ENCODE measurements at regions not wholly inside any gene's neighbourhood (a gene's known extent, or its start where the extent isn't known, plus 50 kb on each side); places are given as distances from the start of the nearest gene placed in this dataset.

GRCh38 chr6:71367756-71368155, 79.1 kb downstream of the OGFRL1 start:
- Mint-ChIP-seq H3K36me3 (no peaks in the 10 kb centered on the region), H3K4me1 (peaks cover 20% of the 10 kb centered on the region), H3K27ac (no peak overlapping the region), H3K4me3 (no peak overlapping the region), H3K9me3 (peaks cover 0 to 1% (median 0%) of the 10 kb centered on the region in 7 donors), H3K27me3 (ENCODE audit: low read depth in 3 of 3) (peaks cover 0 to 6% (median 4%) of the 10 kb centered on the region in 3 donors)
- no peak overlapping the region for H3K9ac ChIP-seq (ENCODE audit: insufficient read depth, low read length, poor library complexity, severe bottlenecking)
- H3K4me3 ChIP-seq (replicated peaks in 1 of 3; ENCODE audit: low read depth in 2 of 3, low read length in 3 of 3), result no peak overlapping the region
- H3K27ac ChIP-seq (ENCODE audit: low read depth in 1 of 2, low read length in 2 of 2), result no peak overlapping the region
- no peak overlapping the region for H2AFZ ChIP-seq (ENCODE audit: insufficient read depth, low read depth, low read length, poor library complexity, severe bottlenecking)
- H4K20me1 ChIP-seq (ENCODE audit: insufficient read depth, low read length), result no peaks in the 10 kb centered on the region
- H3K27me3 ChIP-seq (ENCODE audit: control insufficient read depth in 2 of 2, insufficient read depth in 2 of 2, low read length in 2 of 2), result no peaks in the 10 kb centered on the region
- WGBS (ENCODE audit: insufficient coverage), result no CpG with 5 or more reads among the region's 3 CpGs
- peaks cover 6 to 15% of the 10 kb centered on the region in 2 donors for H3K4me1 ChIP-seq (ENCODE audit: control insufficient read depth in 1 of 2, insufficient read depth in 2 of 2, low read length in 2 of 2)
- no peak for TF ChIP-seq CTCF (IDR thresholded peaks at IDR 0.05)
- H3K36me3 ChIP-seq (replicated peaks in 1 of 2; ENCODE audit: control insufficient read depth in 1 of 2, insufficient read depth in 2 of 2, low read length in 2 of 2), result no peaks in the 10 kb centered on the region
- no peak for DNase-seq
- no peaks in the 10 kb centered on the region for H3K9me3 ChIP-seq (replicated peaks in 1 of 2; ENCODE audit: control insufficient read depth in 1 of 2, insufficient read depth in 1 of 2, low read length in 2 of 2)
- intact Hi-C loops (cut with micrococcal nuclease), result no loop called here
- no peak overlapping the region for H3K4me2 ChIP-seq (replicated peaks; ENCODE audit: extremely low read depth, low read length, poor library complexity, severe bottlenecking)
- no peaks in the 10 kb centered on the region for H3K79me2 ChIP-seq (ENCODE audit: insufficient read depth, low read length)

- no peaks in the 10 kb centered on the region for H3K36me3 Mint-ChIP-seq
- Histone ChIP-seq H3K27ac (ENCODE audit: low read depth in 1 of 2, low read length in 2 of 2) (no peak overlapping the region), H3K4me3 (replicated peaks in 1 of 3; ENCODE audit: low read depth in 2 of 3, low read length in 3 of 3) (no peak overlapping the region), H3K9ac (ENCODE audit: insufficient read depth, low read length, poor library complexity, severe bottlenecking) (no peak overlapping the region), H3K4me2 (replicated peaks; ENCODE audit: extremely low read depth, low read length, poor library complexity, severe bottlenecking) (no peak overlapping the region), H3K36me3 (replicated peaks in 1 of 2; ENCODE audit: control insufficient read depth in 1 of 2, insufficient read depth in 2 of 2, low read length in 2 of 2) (no peaks in the 10 kb centered on the region), H3K4me1 (ENCODE audit: control insufficient read depth in 1 of 2, insufficient read depth in 2 of 2, low read length in 2 of 2) (peaks cover 6 to 15% of the 10 kb centered on the region in 2 donors), H2AFZ (ENCODE audit: insufficient read depth, low read depth, low read length, poor library complexity, severe bottlenecking) (no peak overlapping the region), H3K9me3 (replicated peaks in 1 of 2; ENCODE audit: control insufficient read depth in 1 of 2, insufficient read depth in 1 of 2, low read length in 2 of 2) (no peaks in the 10 kb centered on the region), H3K27me3 (ENCODE audit: control insufficient read depth in 2 of 2, insufficient read depth in 2 of 2, low read length in 2 of 2) (no peaks in the 10 kb centered on the region), H3K79me2 (ENCODE audit: insufficient read depth, low read length) (no peaks in the 10 kb centered on the region), H4K20me1 (ENCODE audit: insufficient read depth, low read length) (no peaks in the 10 kb centered on the region)
- H3K9me3 Mint-ChIP-seq, result peaks cover 0 to 1% (median 0%) of the 10 kb centered on the region in 7 donors
- intact Hi-C loops (cut with micrococcal nuclease), result no loop called here
- no peak overlapping the region for H3K27ac Mint-ChIP-seq
- H3K4me3 Mint-ChIP-seq, result no peak overlapping the region
- no peak for TF ChIP-seq CTCF (IDR thresholded peaks at IDR 0.05)
- H3K27me3 Mint-ChIP-seq (ENCODE audit: low read depth in 3 of 3), result peaks cover 0 to 7% (median 4%) of the 10 kb centered on the region in 3 donors
- peaks cover 17% of the 10 kb centered on the region for H3K4me1 Mint-ChIP-seq
- no peak for DNase-seq
- no CpG with 5 or more reads among the region's 2 CpGs for WGBS (ENCODE audit: insufficient coverage)
Observed at GRCh38 chr6:71368284-71368683, 79.7 kb downstream of the OGFRL1 start.

All from CD14-positive monocyte (primary cell).